ENCODE measurements at regions not wholly inside any gene's neighbourhood (a gene's known extent, or its start where the extent isn't known, plus 50 kb on each side); places are given as distances from the start of the nearest gene placed in this dataset.

- no peaks in the 10 kb centered on the region for H3K9me3 Mint-ChIP-seq
- peaks cover 1 to 10% (median 3%) of the 10 kb centered on the region in 3 donors for H3K36me3 Mint-ChIP-seq
- H3K27me3 Mint-ChIP-seq, result no peaks in the 10 kb centered on the region
- no peaks in the 10 kb centered on the region for H3K4me1 Mint-ChIP-seq
- DNase-seq, result no peak
- Histone ChIP-seq H3K4me3 (ENCODE audit: low read length) (no peak overlapping the region), H3K4me1 (ENCODE audit: insufficient read depth, low read length) (no peaks in the 10 kb centered on the region), H3K27ac (ENCODE audit: low read depth, low read length) (no peak overlapping the region), H3K36me3 (ENCODE audit: insufficient read depth, low read length) (no peaks in the 10 kb centered on the region), H3K27me3 (ENCODE audit: insufficient read depth, low read length, poor library complexity, severe bottlenecking) (no peaks in the 10 kb centered on the region), H3K9me3 (ENCODE audit: low read length) (no peaks in the 10 kb centered on the region)
- ChIA-PET CTCF (no interaction called here), POLR2A (no interaction called here)
- no peak overlapping the region for H3K27ac Mint-ChIP-seq
- H3K4me3 Mint-ChIP-seq, result no peak overlapping the region
These were observed 470.8 kb downstream of the ZEB2 start for GRCh38 chr2:144049137-144049536.

GRCh38 chr2:144048631-144049060, 471.3 kb downstream of the ZEB2 start:
- H3K27me3 Mint-ChIP-seq, result no peaks in the 10 kb centered on the region
- no peak for DNase-seq
- no peaks in the 10 kb centered on the region for H3K4me1 Mint-ChIP-seq
- H3K4me3 ChIP-seq (ENCODE audit: low read length), result no peak overlapping the region
- no peaks in the 10 kb centered on the region for H3K4me1 ChIP-seq (ENCODE audit: insufficient read depth, low read length)
- no peaks in the 10 kb centered on the region for H3K9me3 ChIP-seq (ENCODE audit: low read length)
- ChIA-PET CTCF (no interaction called here), POLR2A (no interaction called here)
- no peak overlapping the region for H3K27ac Mint-ChIP-seq
- no peaks in the 10 kb centered on the region for H3K27me3 ChIP-seq (ENCODE audit: insufficient read depth, low read length, poor library complexity, severe bottlenecking)
- H3K36me3 Mint-ChIP-seq, result peaks cover 1 to 10% (median 3%) of the 10 kb centered on the region in 3 donors
- H3K4me3 Mint-ChIP-seq, result no peak overlapping the region
- no peaks in the 10 kb centered on the region for H3K9me3 Mint-ChIP-seq
- no peak overlapping the region for H3K27ac ChIP-seq (ENCODE audit: low read depth, low read length)
- H3K36me3 ChIP-seq (ENCODE audit: insufficient read depth, low read length), result no peaks in the 10 kb centered on the region

DNA sequence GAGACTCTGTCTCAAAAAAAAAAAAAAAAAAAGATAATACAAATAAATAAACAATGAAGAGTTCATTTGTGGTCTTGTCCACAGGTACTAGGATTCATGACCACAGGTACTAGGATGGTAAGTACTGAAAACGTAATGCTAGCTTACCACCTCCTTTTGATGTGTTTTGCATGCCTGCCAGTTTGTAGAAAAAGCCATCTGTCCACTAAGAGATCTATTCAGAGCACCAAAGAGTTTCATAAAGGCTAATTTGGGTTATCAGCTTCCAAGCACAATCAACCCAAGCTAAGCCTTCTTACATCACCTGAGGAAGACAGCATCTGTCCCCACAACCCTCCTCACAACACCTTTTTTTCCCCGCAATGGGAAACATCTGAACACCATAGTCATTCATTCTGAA, 477.2 kb downstream of the ZEB2 start:
- Histone ChIP-seq H3K4me1 (ENCODE audit: insufficient read depth, low read length) (no peaks in the 10 kb centered on the region), H3K9me3 (ENCODE audit: low read length) (no peaks in the 10 kb centered on the region), H3K36me3 (ENCODE audit: insufficient read depth, low read length) (no peaks in the 10 kb centered on the region), H3K27me3 (ENCODE audit: insufficient read depth, low read length, poor library complexity, severe bottlenecking) (no peaks in the 10 kb centered on the region), H3K4me3 (ENCODE audit: low read length) (no peak overlapping the region), H3K27ac (ENCODE audit: low read depth, low read length) (no peak overlapping the region)
- ChIA-PET POLR2A (no interaction called here), CTCF (no interaction called here)
- no peak overlapping the region for H3K27ac Mint-ChIP-seq
- H3K4me3 Mint-ChIP-seq, result no peak overlapping the region
- H3K36me3 Mint-ChIP-seq, result peaks cover 0 to 3% (median 1%) of the 10 kb centered on the region in 3 donors
- DNase-seq, result no peak
- peaks cover 0 to 16% (median 4%) of the 10 kb centered on the region in 3 donors for H3K4me1 Mint-ChIP-seq
- no peaks in the 10 kb centered on the region for H3K9me3 Mint-ChIP-seq
- H3K27me3 Mint-ChIP-seq, result no peaks in the 10 kb centered on the region

- Mint-ChIP-seq H3K4me3 (no peak overlapping the region), H3K4me1 (peaks cover 0 to 16% (median 4%) of the 10 kb centered on the region in 3 donors), H3K36me3 (peaks cover 0 to 5% (median 1%) of the 10 kb centered on the region in 3 donors), H3K9me3 (no peaks in the 10 kb centered on the region), H3K27ac (peak overlapping the region in 1 of 8 donors; percentile 60), H3K27me3 (no peaks in the 10 kb centered on the region)
- POLR2A ChIA-PET, result no interaction called here
- H3K27ac ChIP-seq (ENCODE audit: low read depth, low read length), result no peak overlapping the region
- CTCF ChIA-PET, result no interaction called here
- H3K36me3 ChIP-seq (ENCODE audit: insufficient read depth, low read length), result no peaks in the 10 kb centered on the region
- no peaks in the 10 kb centered on the region for H3K9me3 ChIP-seq (ENCODE audit: low read length)
- DNase-seq, result no peak
- no peaks in the 10 kb centered on the region for H3K4me1 ChIP-seq (ENCODE audit: insufficient read depth, low read length)
- H3K27me3 ChIP-seq (ENCODE audit: insufficient read depth, low read length, poor library complexity, severe bottlenecking), result no peaks in the 10 kb centered on the region
- no peak overlapping the region for H3K4me3 ChIP-seq (ENCODE audit: low read length)
These were observed 478.3 kb downstream of the ZEB2 start for GRCh38 chr2:144041612-144042011.

DNA sequence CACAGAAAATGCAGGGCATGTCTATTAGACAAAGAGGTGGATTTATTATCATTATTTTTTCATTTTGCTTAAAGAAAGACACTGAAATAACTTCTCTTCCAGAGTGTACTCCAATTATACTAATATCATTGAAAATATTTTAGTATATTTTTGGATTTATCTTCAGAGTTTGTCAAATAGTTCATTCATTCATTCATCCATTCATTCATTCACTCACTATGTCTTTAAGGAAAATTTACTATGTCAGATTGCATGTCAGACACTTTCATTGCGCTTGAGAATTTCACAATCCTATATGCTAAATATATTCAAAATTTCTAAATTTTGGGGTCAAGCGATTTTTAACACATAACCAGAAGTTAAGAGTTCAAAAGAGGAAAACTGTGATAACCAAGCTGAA, 479.1 kb downstream of the ZEB2 start:
- no peaks in the 10 kb centered on the region for H3K9me3 Mint-ChIP-seq
- H3K4me1 Mint-ChIP-seq, result peaks cover 0 to 16% (median 4%) of the 10 kb centered on the region in 3 donors
- no peaks in the 10 kb centered on the region for H3K27me3 Mint-ChIP-seq
- Histone ChIP-seq H3K4me1 (ENCODE audit: insufficient read depth, low read length) (no peaks in the 10 kb centered on the region), H3K36me3 (ENCODE audit: insufficient read depth, low read length) (no peaks in the 10 kb centered on the region), H3K4me3 (ENCODE audit: low read length) (no peak overlapping the region), H3K27me3 (ENCODE audit: insufficient read depth, low read length, poor library complexity, severe bottlenecking) (no peaks in the 10 kb centered on the region), H3K9me3 (ENCODE audit: low read length) (no peaks in the 10 kb centered on the region), H3K27ac (ENCODE audit: low read depth, low read length) (no peak overlapping the region)
- ChIA-PET CTCF (no interaction called here), POLR2A (no interaction called here)
- H3K4me3 Mint-ChIP-seq, result no peak overlapping the region
- no peak overlapping the region for H3K27ac Mint-ChIP-seq
- DNase-seq, result no peak
- H3K36me3 Mint-ChIP-seq, result peaks cover 1 to 8% (median 4%) of the 10 kb centered on the region in 3 donors

- H3K27me3 ChIP-seq (ENCODE audit: insufficient read depth, low read length, poor library complexity, severe bottlenecking), result no peaks in the 10 kb centered on the region
- H3K9me3 ChIP-seq (ENCODE audit: low read length), result no peaks in the 10 kb centered on the region
- no peaks in the 10 kb centered on the region for H3K36me3 ChIP-seq (ENCODE audit: insufficient read depth, low read length)
- no peaks in the 10 kb centered on the region for H3K4me1 Mint-ChIP-seq
- H3K27ac Mint-ChIP-seq, result peak overlapping the region in 1 of 8 donors; percentile 25
- no peaks in the 10 kb centered on the region for H3K4me1 ChIP-seq (ENCODE audit: insufficient read depth, low read length)
- POLR2A ChIA-PET, result no interaction called here
- H3K9me3 Mint-ChIP-seq, result no peaks in the 10 kb centered on the region
- CTCF ChIA-PET, result no interaction called here
- no peak overlapping the region for H3K4me3 ChIP-seq (ENCODE audit: low read length)
- H3K36me3 Mint-ChIP-seq, result peaks cover 1 to 22% (median 10%) of the 10 kb centered on the region in 3 donors
- no peak for DNase-seq
- H3K4me3 Mint-ChIP-seq, result no peak overlapping the region
- no peak overlapping the region for H3K27ac ChIP-seq (ENCODE audit: low read depth, low read length)
- no peaks in the 10 kb centered on the region for H3K27me3 Mint-ChIP-seq
These were observed 487.4 kb downstream of the ZEB2 start for GRCh38 chr2:144032566-144032965.

GRCh38 chr2:144030791-144031190, 489.1 kb downstream of the ZEB2 start:
- ChIA-PET CTCF (no interaction called here), POLR2A (no interaction called here)
- Mint-ChIP-seq H3K27me3 (no peaks in the 10 kb centered on the region), H3K4me1 (no peaks in the 10 kb centered on the region), H3K9me3 (no peaks in the 10 kb centered on the region), H3K36me3 (peaks cover 1 to 17% (median 5%) of the 10 kb centered on the region in 3 donors), H3K4me3 (no peak overlapping the region), H3K27ac (no peak overlapping the region)
- Histone ChIP-seq H3K36me3 (ENCODE audit: insufficient read depth, low read length) (no peaks in the 10 kb centered on the region), H3K27me3 (ENCODE audit: insufficient read depth, low read length, poor library complexity, severe bottlenecking) (no peaks in the 10 kb centered on the region), H3K4me1 (ENCODE audit: insufficient read depth, low read length) (no peaks in the 10 kb centered on the region), H3K27ac (ENCODE audit: low read depth, low read length) (no peak overlapping the region), H3K9me3 (ENCODE audit: low read length) (no peaks in the 10 kb centered on the region), H3K4me3 (ENCODE audit: low read length) (no peak overlapping the region)
- no peak for DNase-seq

DNA sequence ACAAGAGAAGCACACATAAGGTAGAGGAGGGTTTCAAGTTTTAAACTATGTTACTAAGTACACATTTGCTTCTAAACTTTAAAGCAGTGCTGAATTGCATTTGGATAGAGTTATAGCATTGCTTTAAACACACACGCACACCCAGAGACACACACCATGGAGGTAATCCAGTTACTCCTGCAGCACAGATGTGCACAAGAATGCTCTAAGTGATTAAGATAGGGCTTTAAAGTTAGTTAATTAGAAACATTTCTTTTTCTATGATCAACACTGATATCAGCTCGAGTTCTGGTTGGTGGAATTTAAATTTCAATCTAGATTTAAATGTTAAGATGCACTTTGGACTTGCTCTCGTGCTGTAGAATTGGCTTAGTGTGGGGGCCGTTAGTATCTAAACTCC, 492.3 kb downstream of the ZEB2 start:
- Mint-ChIP-seq H3K4me1 (no peaks in the 10 kb centered on the region), H3K4me3 (no peak overlapping the region), H3K27me3 (no peaks in the 10 kb centered on the region), H3K27ac (no peak overlapping the region), H3K36me3 (peaks cover 4 to 7% (median 5%) of the 10 kb centered on the region in 3 donors), H3K9me3 (peaks cover 0 to 2% (median 0%) of the 10 kb centered on the region in 5 donors)
- Histone ChIP-seq H3K9me3 (ENCODE audit: low read length) (no peaks in the 10 kb centered on the region), H3K36me3 (ENCODE audit: insufficient read depth, low read length) (no peaks in the 10 kb centered on the region), H3K4me3 (ENCODE audit: low read length) (no peak overlapping the region), H3K27me3 (ENCODE audit: insufficient read depth, low read length, poor library complexity, severe bottlenecking) (no peaks in the 10 kb centered on the region), H3K4me1 (ENCODE audit: insufficient read depth, low read length) (no peaks in the 10 kb centered on the region), H3K27ac (ENCODE audit: low read depth, low read length) (no peak overlapping the region)
- DNase-seq, result no peak
- ChIA-PET POLR2A (no interaction called here), CTCF (no interaction called here)

GRCh38 chr2:144026753-144027152, 493.2 kb downstream of the ZEB2 start:
- H3K4me3 Mint-ChIP-seq, result no peak overlapping the region
- no peaks in the 10 kb centered on the region for H3K27me3 Mint-ChIP-seq
- H3K4me1 Mint-ChIP-seq, result no peaks in the 10 kb centered on the region
- H3K36me3 Mint-ChIP-seq, result peaks cover 4 to 7% (median 4%) of the 10 kb centered on the region in 3 donors
- ChIA-PET POLR2A (no interaction called here), CTCF (no interaction called here)
- no peak overlapping the region for H3K4me3 ChIP-seq (ENCODE audit: low read length)
- no peaks in the 10 kb centered on the region for H3K27me3 ChIP-seq (ENCODE audit: insufficient read depth, low read length, poor library complexity, severe bottlenecking)
- no peak overlapping the region for H3K27ac ChIP-seq (ENCODE audit: low read depth, low read length)
- peaks cover 0 to 2% (median 0%) of the 10 kb centered on the region in 5 donors for H3K9me3 Mint-ChIP-seq
- no peak for DNase-seq
- no peaks in the 10 kb centered on the region for H3K36me3 ChIP-seq (ENCODE audit: insufficient read depth, low read length)
- H3K9me3 ChIP-seq (ENCODE audit: low read length), result no peaks in the 10 kb centered on the region
- H3K4me1 ChIP-seq (ENCODE audit: insufficient read depth, low read length), result no peaks in the 10 kb centered on the region
- H3K27ac Mint-ChIP-seq, result no peak overlapping the region

Data from CD8-positive, alpha-beta memory T cell (primary cell).